ENCODE measurements at regions not wholly inside any gene's neighbourhood (a gene's known extent, or its start where the extent isn't known, plus 50 kb on each side); places are given as distances from the start of the nearest gene placed in this dataset.

DNA sequence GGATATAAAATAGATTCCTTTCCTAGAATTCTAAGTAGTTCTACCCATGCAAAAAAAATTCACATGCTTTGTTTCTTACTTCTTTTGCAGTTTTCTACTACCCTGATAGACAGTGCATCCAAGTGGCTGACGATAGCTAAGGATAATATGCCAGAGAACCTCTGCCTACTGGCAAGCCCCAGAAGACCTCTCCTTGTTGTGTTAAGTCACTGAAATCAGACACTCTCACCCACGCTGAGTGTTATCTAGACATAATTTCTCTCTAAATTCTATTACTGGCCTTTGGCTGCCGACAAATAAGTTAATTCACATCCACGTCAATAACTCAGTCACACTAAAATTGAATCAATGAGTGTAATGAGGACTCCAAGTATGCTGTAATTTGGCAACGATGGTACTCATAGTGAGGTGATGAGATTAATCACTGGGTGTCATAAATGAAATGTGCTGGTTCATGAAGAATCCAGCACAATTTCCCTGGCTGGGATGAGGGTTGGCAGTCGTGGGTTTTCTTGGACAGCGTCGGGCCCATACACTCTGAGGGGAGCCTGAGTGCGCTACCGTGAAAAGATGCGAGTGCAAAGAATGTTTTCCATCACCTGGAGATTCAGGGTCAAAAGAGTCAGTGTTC lies 354.8 kb upstream of the TMEM132C start:
- peaks cover 3% of the 10 kb centered on the region for H3K27me3 Mint-ChIP-seq (ENCODE audit: insufficient read depth, low read depth)
- H2AFZ ChIP-seq (replicated peaks): no peak overlapping the region
- H3K4me1 ChIP-seq: no peaks in the 10 kb centered on the region
- no peak overlapping the region for H3K27ac Mint-ChIP-seq
- no peaks in the 10 kb centered on the region for H3K4me1 Mint-ChIP-seq
- no peaks in the 10 kb centered on the region for H3K79me2 ChIP-seq (ENCODE audit: low read depth)
- no peak for DNase-seq (ENCODE audit: low spot score)
- H4K20me1 ChIP-seq (ENCODE audit: low read depth): no peaks in the 10 kb centered on the region
- H3K4me3 Mint-ChIP-seq: no peak overlapping the region
- H3K36me3 Mint-ChIP-seq: no peaks in the 10 kb centered on the region
- no peaks in the 10 kb centered on the region for H3K36me3 ChIP-seq
- no peaks in the 10 kb centered on the region for H3K27me3 ChIP-seq
- H3F3A ChIP-seq (ENCODE audit: low read depth): no peaks in the 10 kb centered on the region
- no peaks in the 10 kb centered on the region for H3K9me3 Mint-ChIP-seq
- H3K4me3 ChIP-seq: no peak overlapping the region
- H3K9ac ChIP-seq: no peak overlapping the region
- no peak overlapping the region for H3K4me2 ChIP-seq
- H3K9me3 ChIP-seq (ENCODE audit: low read depth): no peaks in the 10 kb centered on the region
- TF ChIP-seq, protein P1, sequence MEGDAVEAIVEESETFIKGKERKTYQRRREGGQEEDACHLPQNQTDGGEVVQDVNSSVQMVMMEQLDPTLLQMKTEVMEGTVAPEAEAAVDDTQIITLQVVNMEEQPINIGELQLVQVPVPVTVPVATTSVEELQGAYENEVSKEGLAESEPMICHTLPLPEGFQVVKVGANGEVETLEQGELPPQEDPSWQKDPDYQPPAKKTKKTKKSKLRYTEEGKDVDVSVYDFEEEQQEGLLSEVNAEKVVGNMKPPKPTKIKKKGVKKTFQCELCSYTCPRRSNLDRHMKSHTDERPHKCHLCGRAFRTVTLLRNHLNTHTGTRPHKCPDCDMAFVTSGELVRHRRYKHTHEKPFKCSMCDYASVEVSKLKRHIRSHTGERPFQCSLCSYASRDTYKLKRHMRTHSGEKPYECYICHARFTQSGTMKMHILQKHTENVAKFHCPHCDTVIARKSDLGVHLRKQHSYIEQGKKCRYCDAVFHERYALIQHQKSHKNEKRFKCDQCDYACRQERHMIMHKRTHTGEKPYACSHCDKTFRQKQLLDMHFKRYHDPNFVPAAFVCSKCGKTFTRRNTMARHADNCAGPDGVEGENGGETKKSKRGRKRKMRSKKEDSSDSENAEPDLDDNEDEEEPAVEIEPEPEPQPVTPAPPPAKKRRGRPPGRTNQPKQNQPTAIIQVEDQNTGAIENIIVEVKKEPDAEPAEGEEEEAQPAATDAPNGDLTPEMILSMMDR (IDR thresholded peaks at IDR 0.05): no peak
- no peak for TF ChIP-seq EZH2 (IDR thresholded peaks at IDR 0.05)
- TF ChIP-seq EZH2phosphoT487 (IDR thresholded peaks at IDR 0.05): no peak
- no peak overlapping the region for H3K27ac ChIP-seq

DNA sequence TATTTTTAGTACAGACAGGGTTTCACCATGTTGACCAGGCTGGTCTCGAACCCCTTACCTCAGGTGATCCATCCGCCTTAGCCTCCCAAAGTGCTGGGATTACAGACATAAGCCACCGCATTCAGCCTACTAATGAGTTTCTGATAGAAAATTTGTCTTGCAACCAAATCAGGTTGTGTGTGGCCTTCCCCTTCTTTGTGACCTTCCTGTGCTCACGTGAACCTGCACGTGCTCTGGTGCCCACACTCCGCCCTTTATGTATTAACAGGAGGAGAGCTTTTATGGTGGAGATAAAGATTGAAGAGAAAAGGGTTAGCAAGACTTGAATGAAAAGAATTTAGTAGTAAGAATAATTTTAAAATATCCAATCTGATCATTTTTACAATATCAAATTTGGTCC lies 343.5 kb upstream of the TMEM132C start:
- no peak for TF ChIP-seq EZH2phosphoT487 (IDR thresholded peaks at IDR 0.05)
- no peak for TF ChIP-seq EZH2 (IDR thresholded peaks at IDR 0.05)
- TF ChIP-seq, protein P1 (IDR thresholded peaks at IDR 0.05): no peak
- Mint-ChIP-seq H3K9me3 (no peaks in the 10 kb centered on the region), H3K4me3 (no peak overlapping the region), H3K27me3 (ENCODE audit: insufficient read depth, low read depth) (peaks cover 2% of the 10 kb centered on the region), H3K36me3 (no peaks in the 10 kb centered on the region), H3K27ac (no peak overlapping the region), H3K4me1 (no peaks in the 10 kb centered on the region)
- H3K9me3 ChIP-seq (ENCODE audit: low read depth): no peaks in the 10 kb centered on the region
- H2AFZ ChIP-seq (replicated peaks): no peak overlapping the region
- DNase-seq (ENCODE audit: low spot score): no peak
- H3K9ac ChIP-seq: no peak overlapping the region
- no peaks in the 10 kb centered on the region for H3K36me3 ChIP-seq
- no peak overlapping the region for H3K4me2 ChIP-seq
- no peaks in the 10 kb centered on the region for H3K4me1 ChIP-seq
- no peaks in the 10 kb centered on the region for H3K27me3 ChIP-seq
- no peaks in the 10 kb centered on the region for H4K20me1 ChIP-seq (ENCODE audit: low read depth)
- no peak overlapping the region for H3K27ac ChIP-seq
- no peaks in the 10 kb centered on the region for H3K79me2 ChIP-seq (ENCODE audit: low read depth)
- H3K4me3 ChIP-seq: no peak overlapping the region
- no peaks in the 10 kb centered on the region for H3F3A ChIP-seq (ENCODE audit: low read depth)

DNA sequence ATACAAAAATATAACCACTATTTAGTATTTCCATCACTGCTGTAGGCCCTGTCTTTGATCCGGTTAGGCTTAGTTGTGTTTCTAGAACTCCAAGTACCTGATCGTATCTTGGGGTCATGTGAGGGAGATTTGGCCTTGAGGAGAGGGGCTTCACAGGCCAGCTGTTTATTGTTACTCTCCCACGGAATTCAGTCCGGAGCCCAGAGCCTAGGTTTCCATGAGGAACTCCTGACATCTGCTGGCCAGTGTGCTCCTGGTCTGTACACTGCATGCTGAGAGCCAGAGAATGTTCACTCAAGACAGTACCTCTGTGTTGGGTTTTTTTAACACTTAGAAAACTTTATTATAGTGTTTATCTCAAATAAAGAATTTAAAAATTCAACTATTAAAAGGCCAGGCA lies 341.0 kb upstream of the TMEM132C start:
- H3K9me3 ChIP-seq (ENCODE audit: low read depth): no peaks in the 10 kb centered on the region
- no peak overlapping the region for H3K4me3 ChIP-seq
- no peak overlapping the region for H2AFZ ChIP-seq (replicated peaks)
- Mint-ChIP-seq H3K4me3 (no peak overlapping the region), H3K36me3 (no peaks in the 10 kb centered on the region), H3K4me1 (no peaks in the 10 kb centered on the region), H3K27me3 (ENCODE audit: insufficient read depth, low read depth) (peaks cover 2% of the 10 kb centered on the region), H3K9me3 (no peaks in the 10 kb centered on the region), H3K27ac (no peak overlapping the region)
- no peaks in the 10 kb centered on the region for H3K79me2 ChIP-seq (ENCODE audit: low read depth)
- no peaks in the 10 kb centered on the region for H4K20me1 ChIP-seq (ENCODE audit: low read depth)
- peak; percentile 73 for DNase-seq (ENCODE audit: low spot score)
- no peaks in the 10 kb centered on the region for H3K36me3 ChIP-seq
- H3K27ac ChIP-seq: no peak overlapping the region
- H3K9ac ChIP-seq: no peak overlapping the region
- H3F3A ChIP-seq (ENCODE audit: low read depth): no peaks in the 10 kb centered on the region
- H3K27me3 ChIP-seq: no peaks in the 10 kb centered on the region
- TF ChIP-seq EZH2 (IDR thresholded peaks at IDR 0.05) (no peak), EZH2phosphoT487 (IDR thresholded peaks at IDR 0.05) (no peak)
- TF ChIP-seq, protein P1 (IDR thresholded peaks at IDR 0.05): peak; percentile 71
- no peaks in the 10 kb centered on the region for H3K4me1 ChIP-seq
- H3K4me2 ChIP-seq: no peak overlapping the region
